GM19324 (cell line): ENCODE measurements at regions not wholly inside any gene's neighbourhood (a gene's known extent, or its start where the extent isn't known, plus 50 kb on each side); places are given as distances from the start of the nearest gene placed in this dataset.
A peak's percentile ranks its signal among the peaks of the same experiment; 100 is the strongest.

Experiments used
- ATAC-seq: cut with Tn5 transposase; IDR thresholded peaks from one replicate; pipeline ENCODE4 v1.9.1; 2021; ENCODE audit warnings: mild to moderate bottlenecking, moderate library complexity; ENCODE audit not compliant: unreplicated experiment, low FRiP score

GRCh38 chr10:92747066-92747465 lies 57.3 kb downstream of the HHEX start:
- ATAC-seq: no peak

DNA sequence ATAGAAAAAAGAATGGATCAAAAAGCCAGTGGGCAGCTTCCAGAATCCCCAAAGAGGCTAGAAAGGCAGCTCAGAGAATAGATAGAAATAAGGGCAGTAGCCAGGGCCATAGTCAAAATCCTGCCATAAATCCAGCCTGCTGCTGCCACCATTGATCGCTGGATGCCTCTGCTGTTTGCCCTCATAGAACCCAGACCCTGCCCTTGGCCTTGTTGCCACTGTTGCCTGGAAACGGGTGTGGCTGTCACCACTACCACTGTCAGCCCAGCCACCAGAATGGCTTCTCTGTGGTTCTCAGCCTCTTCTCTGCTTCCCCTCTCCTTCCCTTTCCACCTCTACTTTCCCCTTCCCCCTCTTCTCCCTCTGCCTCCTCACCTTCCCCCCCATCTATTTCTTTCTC lies 57.8 kb downstream of the HHEX start:
- no peak for ATAC-seq

- ATAC-seq: no peak
Measured at GRCh38 chr10:92750791-92751533, 61.2 kb downstream of the HHEX start.

- no peak for ATAC-seq
Measured at GRCh38 chr10:92751534-92751811, 61.7 kb downstream of the HHEX start.

- no peak for ATAC-seq
Measured at GRCh38 chr10:92751827-92752226, 62.1 kb downstream of the HHEX start.

GRCh38 chr10:92753865-92754264 lies 64.1 kb downstream of the HHEX start:
- ATAC-seq: no peak

- no peak for ATAC-seq
Measured at GRCh38 chr10:92755725-92756124, 66.0 kb downstream of the HHEX start.

DNA sequence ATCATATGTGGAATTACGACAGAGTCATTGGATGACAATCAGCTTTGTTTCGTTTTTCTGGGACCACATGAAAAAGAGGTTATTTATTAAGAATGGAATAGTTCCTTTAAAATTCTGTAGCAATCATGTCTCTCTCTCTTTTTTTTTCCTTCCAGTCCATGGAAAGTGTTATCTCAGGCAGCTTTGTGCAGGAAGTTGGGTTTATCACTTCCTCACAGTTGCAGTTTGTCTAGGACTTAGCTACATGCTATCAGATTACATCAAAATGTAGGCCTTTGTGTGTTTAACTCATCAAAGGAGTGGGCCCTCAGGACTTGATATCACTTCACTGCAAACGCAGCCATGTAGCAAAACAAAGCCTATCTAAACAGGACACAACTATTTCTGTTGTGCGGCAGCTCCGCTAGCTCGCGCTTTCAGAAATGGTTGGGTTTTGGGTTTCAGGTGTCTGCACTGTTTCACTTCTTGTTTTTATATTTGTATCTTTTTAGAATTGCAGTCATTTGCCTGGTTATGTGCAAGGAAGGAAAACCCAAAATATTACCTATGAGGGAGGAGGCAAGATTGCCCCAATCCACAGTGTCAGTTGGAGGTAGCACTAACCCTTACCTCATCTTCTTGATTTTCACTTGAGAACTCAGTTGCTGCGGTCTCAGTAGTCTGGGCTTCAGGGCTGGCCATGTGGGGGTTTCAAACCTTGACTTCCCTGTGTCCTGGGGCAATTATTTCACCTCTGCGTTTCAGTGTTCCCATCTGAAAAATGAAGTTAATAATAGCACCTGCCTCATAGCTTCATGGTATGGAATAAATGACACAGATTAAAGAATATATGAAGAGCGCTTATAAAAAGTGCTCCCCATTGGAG lies 66.7 kb downstream of the HHEX start:
- peak; percentile 85 for ATAC-seq

GRCh38 chr10:92757066-92757710 lies 67.4 kb downstream of the HHEX start:
- ATAC-seq: peak; percentile 65

GRCh38 chr10:92757711-92758104 lies 68.0 kb downstream of the HHEX start:
- no peak for ATAC-seq

GRCh38 chr10:92758594-92758993 lies 68.8 kb downstream of the HHEX start:
- ATAC-seq: no peak

DNA sequence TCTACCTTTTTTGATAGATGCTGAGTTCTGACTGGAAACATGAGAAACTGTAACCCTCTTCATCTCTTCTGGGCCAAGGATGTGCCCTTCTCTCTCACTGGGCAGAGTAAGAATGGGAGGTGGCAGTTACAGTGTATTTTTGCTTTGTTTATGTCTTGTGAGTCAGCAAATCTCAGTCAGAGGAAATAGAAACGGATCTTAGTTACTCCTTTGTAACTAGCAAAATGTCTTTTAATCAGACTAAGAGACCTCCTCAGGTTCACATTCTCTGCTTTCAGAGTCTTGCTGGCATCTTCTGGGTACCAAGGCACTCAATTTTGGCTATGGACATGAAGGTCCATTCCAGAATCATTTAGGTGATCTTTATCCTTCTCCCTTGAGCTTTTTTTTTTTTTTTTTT lies 70.9 kb downstream of the HHEX start:
- ATAC-seq: no peak

DNA sequence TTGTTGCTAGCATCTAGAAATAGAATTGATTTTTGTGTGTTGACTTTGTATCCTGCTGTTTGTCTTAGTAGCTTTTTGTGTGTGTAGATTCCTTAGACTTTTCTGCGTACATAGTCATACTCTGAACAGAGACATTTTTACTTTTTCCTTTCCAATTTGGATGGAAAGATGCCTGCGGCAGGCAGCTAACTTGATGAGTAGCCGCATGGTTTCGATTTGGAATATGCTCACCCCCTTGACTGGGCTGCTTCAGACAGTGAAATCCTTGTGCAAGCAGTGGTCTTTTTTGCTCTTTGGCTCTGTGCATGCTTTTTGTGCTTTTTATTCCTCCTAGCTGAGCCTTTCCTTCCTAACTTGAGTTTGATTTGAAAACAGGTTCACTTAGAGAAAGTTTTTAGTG lies 71.8 kb downstream of the HHEX start:
- ATAC-seq: no peak

- no peak for ATAC-seq
Measured at GRCh38 chr10:92763634-92764155, 73.9 kb downstream of the HHEX start.

- no peak for ATAC-seq
Measured at GRCh38 chr10:92766451-92766850, 76.7 kb downstream of the HHEX start.

GRCh38 chr10:92768104-92768503 lies 78.3 kb downstream of the HHEX start:
- no peak for ATAC-seq

- no peak for ATAC-seq
Measured at GRCh38 chr10:92773776-92774175, 74.5 kb upstream of the EXOC6 start.

DNA sequence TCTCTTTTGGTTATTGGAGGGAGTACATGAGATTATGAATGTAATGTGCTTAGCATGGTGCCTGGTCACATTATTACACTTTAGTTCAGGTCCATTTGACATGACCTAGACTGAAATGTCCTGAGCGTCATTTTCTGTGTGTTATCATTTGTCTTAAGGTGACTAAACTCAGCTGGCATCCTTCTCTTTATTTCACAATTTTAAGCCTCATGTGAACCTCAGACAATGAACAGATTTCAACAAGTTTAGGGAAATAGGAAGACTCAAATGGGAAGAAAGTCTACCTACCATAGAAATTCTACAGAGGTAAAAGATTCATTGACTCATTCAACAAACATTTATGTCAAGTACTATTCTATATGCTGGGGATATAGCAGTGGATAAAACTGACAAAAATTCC lies 70.2 kb upstream of the EXOC6 start:
- no peak for ATAC-seq

- ATAC-seq: no peak
Measured at GRCh38 chr10:92785118-92785517, 63.2 kb upstream of the EXOC6 start.

DNA sequence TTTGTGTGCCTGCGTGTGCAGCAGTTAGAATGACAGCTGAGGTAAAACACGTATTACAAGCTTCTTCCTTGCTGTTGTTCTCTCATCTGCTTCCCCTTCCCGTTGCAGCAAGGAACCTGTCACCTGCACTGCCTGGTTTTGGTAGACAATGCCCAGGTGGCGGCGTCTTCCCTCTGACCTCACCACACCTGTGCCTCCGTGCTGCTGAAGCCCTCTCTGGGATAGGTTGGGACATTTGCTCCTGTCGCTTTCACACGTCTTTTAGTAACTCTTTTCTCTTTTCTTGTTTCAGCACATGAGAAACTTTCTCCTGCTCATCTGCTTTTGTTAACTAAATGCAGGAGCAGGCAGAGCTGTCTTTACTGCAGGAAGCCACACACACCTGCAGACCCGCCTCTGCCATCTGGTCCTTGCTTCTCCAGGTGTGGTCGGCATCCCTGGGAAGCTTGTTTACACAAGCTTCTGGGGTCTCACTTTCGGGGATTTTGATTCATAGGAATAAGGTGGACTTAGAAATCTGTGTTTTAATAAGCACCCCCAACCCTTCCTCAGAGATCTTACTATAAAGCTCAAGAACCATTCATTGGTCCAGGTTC lies 60.7 kb upstream of the EXOC6 start:
- ATAC-seq: no peak

DNA sequence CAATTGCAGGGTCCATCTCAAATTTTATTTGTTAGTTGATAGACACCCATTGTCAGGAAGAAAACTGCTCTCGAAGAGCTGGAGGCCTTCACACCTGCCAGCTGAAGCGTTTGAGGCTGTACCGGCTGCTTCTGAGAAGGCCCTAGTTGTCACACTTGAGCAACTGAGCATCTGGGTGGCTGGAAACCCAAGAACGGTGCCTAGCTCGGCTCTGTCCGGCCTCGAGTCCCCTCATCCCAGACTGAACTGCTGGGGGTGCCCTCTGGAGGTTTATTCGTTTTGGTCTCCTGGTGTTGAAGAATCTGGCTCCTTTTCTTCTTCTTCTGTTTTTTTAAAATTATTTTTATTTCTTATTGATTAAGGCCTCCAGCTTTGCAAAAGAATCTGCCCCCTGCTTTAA lies 59.3 kb upstream of the EXOC6 start:
- no peak for ATAC-seq
